ENCODE measurements at regions not wholly inside any gene's neighbourhood (a gene's known extent, or its start where the extent isn't known, plus 50 kb on each side); places are given as distances from the start of the nearest gene placed in this dataset.

DNA sequence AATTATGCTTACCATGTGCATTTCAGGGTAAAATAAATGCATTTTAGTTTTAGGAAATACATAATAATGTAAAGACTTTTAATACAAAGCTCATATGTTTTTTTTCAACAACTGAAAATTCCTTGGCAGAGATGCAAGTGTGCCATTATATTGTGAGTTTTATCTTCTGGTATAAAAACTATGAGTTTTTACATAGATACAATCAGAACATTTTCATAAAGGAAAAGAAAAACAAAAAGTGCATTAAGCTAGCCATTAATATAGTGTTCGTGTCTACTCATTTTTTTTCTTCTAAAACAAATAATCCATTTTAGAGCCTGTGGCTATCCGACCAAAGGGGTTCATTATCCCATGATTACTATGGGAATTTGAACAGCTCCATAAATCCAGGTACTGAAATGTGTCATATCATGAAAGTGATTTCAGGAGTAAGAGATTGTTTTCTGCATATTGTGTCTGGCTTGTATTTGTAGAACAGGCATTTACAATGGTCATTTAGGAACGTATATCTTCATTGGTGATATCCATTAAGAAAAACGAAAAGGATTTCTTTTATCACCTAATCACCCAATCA lies 236.9 kb upstream of the SLC10A2 start:
- Mint-ChIP-seq H3K9me3 (peaks cover 1 to 5% of the 10 kb centered on the region in 2 donors), H3K27ac (no peak overlapping the region), H3K36me3 (no peaks in the 10 kb centered on the region)
- DNase-seq (ENCODE audit: low spot score in 2 of 2) (no peak), ATAC-seq (no peak)

DNA sequence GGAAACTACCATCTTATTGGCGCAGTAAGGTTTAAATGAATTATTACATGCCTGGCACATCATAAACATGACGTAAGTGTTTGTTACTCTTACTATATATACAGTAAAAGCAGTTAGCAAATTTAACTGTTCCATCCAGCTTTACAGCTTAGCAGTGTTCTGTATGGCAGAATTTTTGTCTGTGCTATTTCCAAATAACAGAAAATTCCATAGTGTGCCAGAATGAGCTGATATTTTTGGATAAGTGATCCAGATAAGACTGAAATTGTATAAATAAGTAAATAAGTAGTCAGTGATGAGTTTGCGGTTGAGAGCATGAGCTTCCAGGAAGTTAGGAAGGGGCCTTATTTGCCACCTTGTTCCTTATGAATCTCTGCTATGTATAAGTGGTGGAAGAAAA lies 236.5 kb upstream of the SLC10A2 start:
- ATAC-seq, result no peak
- Mint-ChIP-seq H3K36me3 (no peaks in the 10 kb centered on the region), H3K9me3 (peaks cover 0 to 4% of the 10 kb centered on the region in 2 donors), H3K27ac (no peak overlapping the region)
- no peak for DNase-seq (ENCODE audit: low spot score in 2 of 2)

DNA sequence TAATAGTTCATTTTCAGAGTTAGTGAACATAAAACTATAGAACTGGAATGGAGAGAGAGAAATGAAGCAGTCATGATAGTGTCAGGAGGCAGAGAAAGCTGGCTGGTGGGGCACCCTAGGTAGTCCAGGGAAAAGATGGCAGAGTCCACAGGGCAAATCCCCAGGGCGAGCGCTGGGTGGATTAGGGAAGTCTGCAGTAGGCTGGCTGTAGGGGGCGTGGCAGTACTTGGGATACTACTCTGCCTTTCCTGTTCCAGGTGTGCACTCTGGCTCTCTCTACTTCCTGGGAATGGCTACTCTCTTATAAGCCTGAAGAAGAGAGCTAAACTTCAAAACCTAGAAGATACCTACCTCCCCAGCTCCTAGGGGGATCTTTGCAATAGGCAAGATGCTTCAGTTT lies 232.9 kb upstream of the SLC10A2 start:
- no peak for DNase-seq (ENCODE audit: low spot score in 2 of 2)
- Mint-ChIP-seq H3K36me3 (peaks cover 0 to 4% of the 10 kb centered on the region in 2 donors), H3K9me3 (peaks cover 0 to 10% of the 10 kb centered on the region in 2 donors), H3K27ac (no peak overlapping the region)
- ATAC-seq, result no peak

DNA sequence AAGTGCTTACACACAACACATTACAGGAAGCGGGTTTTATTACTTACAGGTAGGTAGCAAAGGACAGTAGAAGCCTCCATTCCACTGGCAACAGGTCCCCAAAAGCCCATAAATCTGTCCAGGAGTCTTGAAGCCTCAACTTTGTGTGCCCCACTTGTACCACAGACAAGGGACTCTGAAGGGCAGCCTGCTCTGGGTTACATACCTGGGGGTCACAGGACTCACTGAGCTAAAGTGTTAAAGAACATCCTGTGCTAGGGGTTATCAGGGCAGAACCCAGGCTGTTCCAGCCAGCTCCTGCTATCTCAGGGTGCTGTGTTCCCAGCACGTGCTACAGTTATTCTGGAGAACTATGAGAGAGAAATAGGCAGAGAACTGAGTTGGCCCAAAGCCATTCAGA lies 230.9 kb upstream of the SLC10A2 start:
- Mint-ChIP-seq H3K36me3 (peaks cover 0 to 4% of the 10 kb centered on the region in 2 donors), H3K27ac (no peak overlapping the region), H3K9me3 (peaks cover 3 to 10% of the 10 kb centered on the region in 2 donors)
- ATAC-seq (no peak), DNase-seq (ENCODE audit: low spot score in 2 of 2) (no peak)

DNA sequence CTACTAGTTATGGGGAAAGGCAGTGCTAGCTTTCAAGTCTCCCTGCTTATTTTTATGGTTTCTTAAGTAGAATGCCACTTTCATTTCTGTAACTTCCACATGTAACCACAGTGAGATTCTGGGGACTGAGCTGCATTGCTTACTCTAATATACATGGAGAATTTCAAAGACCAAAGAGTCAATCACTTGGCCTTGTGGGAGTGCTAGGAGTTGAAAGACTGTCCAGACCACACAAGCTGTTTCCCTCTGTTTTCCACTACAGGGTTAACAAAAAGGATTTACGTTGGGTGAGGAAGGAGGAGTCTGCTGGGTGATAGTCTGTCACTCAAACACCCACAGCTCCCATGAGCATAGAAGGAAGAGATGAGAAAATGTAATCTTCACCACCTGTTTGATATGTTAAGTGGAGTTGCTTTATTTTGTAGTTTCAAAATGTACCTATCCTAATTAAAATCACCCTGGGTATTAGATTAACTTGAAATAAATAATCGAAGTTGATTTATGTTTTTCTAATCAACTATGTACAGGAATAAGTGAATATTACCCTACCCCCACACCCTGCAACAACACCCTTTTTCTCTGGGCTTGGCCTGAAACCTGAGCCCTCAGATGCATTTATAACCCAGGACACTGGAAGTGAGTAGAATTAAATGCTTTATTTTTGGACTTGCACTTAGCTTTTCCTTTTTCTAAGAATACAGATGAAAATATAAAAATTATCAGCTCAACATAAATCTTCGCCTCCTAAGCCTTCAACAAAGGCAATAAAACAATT lies 225.8 kb upstream of the SLC10A2 start:
- Mint-ChIP-seq H3K36me3 (peaks cover 0 to 1% of the 10 kb centered on the region in 2 donors), H3K27ac (no peak overlapping the region)
- ATAC-seq, result no peak

DNA sequence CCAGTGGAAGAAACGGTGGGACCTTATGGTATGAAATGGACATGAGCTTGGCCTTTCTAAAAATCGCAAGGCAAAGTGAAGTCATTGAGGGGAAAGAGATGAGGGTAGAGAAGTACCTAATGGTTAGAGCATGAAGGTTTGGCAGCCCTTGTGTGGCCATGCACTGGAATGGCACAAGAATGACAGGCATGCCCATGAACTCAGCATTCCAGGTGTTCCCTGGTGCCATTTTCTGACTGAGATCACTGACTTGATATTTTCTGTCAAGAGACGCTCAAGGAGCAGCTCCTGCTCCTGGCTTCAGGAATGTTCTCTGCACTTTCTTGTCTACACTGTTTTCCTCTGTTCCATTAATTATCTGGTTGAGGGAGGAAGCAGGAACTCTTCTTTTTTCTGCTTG lies 225.0 kb upstream of the SLC10A2 start:
- H3K36me3 Mint-ChIP-seq, result no peaks in the 10 kb centered on the region
- H3K9me3 Mint-ChIP-seq, result peaks cover 5 to 12% of the 10 kb centered on the region in 2 donors
- ATAC-seq, result no peak
- no peak for DNase-seq (ENCODE audit: low spot score in 2 of 2)
- no peak overlapping the region for H3K27ac Mint-ChIP-seq

More for the DNA sequence above, 225.8 kb upstream of the SLC10A2 start:
- no peak for DNase-seq (ENCODE audit: low spot score in 2 of 2)
- H3K9me3 Mint-ChIP-seq, result peaks cover 8 to 12% of the 10 kb centered on the region in 2 donors

DNA sequence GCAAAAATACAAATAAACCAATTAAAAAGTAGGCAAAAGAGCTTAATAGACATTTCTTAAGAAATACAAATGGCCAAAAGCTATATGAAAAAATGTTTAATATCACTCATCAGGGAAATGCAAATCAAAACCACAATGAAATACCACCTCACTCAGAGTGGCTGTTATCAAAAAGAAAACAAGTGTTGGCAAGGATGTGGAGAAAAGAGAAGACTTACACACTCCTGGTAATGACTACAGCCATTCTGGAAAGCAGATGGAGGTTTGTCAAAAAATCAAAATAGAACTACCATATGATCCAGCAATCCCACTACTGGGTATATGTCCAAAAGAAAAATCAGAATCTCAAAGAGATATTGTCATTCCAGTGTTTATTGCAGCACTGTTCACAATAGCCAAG lies 223.5 kb upstream of the SLC10A2 start:
- no peaks in the 10 kb centered on the region for H3K36me3 Mint-ChIP-seq
- peaks cover 5 to 12% of the 10 kb centered on the region in 2 donors for H3K9me3 Mint-ChIP-seq
- no peak overlapping the region for H3K27ac Mint-ChIP-seq
- DNase-seq (ENCODE audit: low spot score in 2 of 2) (no peak), ATAC-seq (no peak)

DNA sequence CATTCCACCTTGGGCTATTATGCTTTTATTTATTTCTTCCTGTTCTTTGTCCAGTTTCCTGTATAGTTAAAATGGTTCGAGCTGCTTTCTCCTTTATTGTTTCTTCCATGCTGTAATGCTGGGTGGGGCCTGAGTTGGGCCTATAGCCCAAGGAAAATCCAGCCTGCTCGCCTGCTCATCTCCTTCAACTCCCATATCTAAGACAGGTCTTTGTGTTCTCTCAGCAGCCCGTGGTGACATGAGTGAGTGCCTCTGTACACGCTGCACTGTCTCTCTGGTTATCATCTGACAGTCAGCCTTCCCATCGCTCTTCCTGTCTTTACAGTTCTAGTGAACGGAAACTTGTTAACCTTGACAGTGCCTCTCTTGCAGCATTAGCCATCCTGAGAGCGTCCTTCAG lies 221.9 kb upstream of the SLC10A2 start:
- no peak for DNase-seq (ENCODE audit: low spot score in 2 of 2)

DNA sequence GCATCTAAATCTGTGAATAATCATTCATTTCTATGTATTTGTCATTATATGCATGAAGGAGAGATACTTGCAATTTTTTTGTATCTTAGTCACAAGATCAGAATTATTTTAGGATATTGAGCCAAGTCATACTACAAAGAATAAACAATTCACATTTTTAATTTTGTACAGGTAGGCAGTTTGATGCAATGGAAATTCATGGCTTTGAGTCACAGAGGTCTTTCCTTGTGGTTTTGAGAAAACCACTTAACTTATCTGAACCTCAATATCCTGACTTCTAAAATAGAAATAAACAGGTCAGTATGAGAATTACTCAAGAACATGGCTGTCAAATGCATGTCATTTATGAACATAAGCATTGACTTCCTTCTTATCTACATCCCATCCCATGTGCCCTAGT lies 221.4 kb upstream of the SLC10A2 start:
- H3K27ac Mint-ChIP-seq, result no peak overlapping the region
- H3K36me3 Mint-ChIP-seq, result no peaks in the 10 kb centered on the region
- DNase-seq (ENCODE audit: low spot score in 2 of 2) (no peak), ATAC-seq (peak in 1 of 2 donors; percentile 63)
- H3K9me3 Mint-ChIP-seq, result peaks cover 5 to 8% of the 10 kb centered on the region in 2 donors

More for the DNA sequence above, 221.9 kb upstream of the SLC10A2 start:
- Mint-ChIP-seq H3K36me3 (no peaks in the 10 kb centered on the region), H3K9me3 (peaks cover 5 to 10% of the 10 kb centered on the region in 2 donors), H3K27ac (no peak overlapping the region)
- peak in 1 of 2 donors; percentile 50 for ATAC-seq

DNA sequence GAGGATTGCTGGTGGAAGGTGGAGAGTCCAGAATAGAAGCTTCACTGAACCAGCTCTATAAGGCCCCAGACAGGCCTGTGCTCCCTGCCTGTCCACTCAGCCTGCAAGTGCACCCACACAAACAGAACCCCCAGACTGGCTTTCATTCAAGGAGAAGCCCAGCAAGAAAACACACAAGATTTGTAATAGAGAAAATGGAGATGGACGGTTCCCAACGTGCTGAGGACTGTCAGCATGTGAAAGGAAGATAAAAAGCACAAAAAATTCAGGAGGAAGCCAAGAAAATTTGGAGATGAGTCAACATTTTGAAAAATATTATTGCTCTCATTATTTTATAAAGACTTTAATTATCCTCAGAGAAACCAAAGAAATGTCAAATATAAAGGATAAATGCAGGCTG lies 218.2 kb upstream of the SLC10A2 start:
- Mint-ChIP-seq H3K27ac (no peak overlapping the region), H3K36me3 (no peaks in the 10 kb centered on the region), H3K9me3 (peaks cover 10 to 13% of the 10 kb centered on the region in 2 donors)
- DNase-seq (ENCODE audit: low spot score in 2 of 2) (no peak), ATAC-seq (no peak)

DNA sequence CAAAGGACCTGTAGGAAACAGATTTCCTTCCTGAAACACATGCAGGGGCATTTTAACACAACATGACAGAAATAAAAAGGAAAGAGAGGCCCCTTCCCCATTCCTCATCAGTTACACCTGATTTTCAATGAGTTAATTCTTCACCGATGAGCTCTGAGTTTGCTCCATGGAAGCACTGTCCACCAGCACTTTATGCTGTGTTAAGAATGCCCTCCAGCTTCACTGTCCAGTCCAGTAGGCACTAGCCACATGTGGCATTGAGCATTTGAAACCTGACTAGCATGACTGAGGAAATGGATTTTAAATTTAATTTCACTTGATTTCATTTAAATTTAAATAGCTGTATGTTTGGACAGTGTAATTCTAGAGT lies 217.2 kb upstream of the SLC10A2 start:
- H3K36me3 Mint-ChIP-seq, result no peaks in the 10 kb centered on the region
- DNase-seq (ENCODE audit: low spot score in 2 of 2), result no peak
- no peak for ATAC-seq
- H3K9me3 Mint-ChIP-seq, result peaks cover 10% of the 10 kb centered on the region in 2 donors
- no peak overlapping the region for H3K27ac Mint-ChIP-seq

DNA sequence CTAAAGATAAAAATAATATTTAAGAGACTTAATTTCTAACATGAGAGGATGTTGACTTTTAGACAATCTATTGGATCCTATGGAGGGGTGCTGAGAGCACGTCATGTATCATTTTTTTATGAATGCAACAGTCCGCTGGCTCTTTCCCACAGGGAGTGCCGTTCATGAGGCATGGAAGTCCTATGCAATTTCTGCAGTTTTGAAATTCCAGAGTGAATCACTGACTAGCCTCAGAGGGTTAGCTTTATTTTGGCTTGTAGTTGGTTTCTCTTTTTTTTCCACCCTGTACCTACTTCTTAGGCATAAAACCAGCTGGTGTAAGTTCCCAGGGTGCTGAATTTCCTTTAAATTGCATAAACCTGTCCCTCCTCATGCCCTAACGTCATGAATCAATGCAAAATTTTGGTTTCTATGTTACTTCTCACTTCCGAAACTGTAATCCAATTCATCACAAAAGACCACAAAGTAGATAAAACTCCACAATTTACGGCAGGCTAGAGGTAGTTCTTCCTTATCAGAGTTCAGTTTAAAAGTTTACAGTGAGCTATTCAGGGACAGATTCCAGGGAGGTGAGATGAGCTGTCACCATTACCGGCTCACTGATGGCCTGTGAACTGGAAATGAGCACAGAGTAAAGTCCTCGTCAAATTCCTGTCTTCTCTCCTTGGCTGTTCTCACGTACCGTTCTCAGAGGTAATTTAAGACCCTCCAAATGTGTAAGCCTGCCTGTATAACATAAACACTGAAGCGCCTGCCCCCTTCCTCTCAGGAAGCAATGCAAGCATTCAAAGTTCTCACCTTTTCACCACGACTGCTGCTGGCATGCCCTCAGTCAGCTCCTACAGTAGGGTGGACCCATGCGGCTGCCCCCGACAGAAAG lies 216.6 kb upstream of the SLC10A2 start:
- H3K9me3 Mint-ChIP-seq, result peaks cover 5 to 10% of the 10 kb centered on the region in 2 donors
- no peaks in the 10 kb centered on the region for H3K36me3 Mint-ChIP-seq
- no peak overlapping the region for H3K27ac Mint-ChIP-seq
- ATAC-seq, result no peak
- no peak for DNase-seq (ENCODE audit: low spot score in 2 of 2)

DNA sequence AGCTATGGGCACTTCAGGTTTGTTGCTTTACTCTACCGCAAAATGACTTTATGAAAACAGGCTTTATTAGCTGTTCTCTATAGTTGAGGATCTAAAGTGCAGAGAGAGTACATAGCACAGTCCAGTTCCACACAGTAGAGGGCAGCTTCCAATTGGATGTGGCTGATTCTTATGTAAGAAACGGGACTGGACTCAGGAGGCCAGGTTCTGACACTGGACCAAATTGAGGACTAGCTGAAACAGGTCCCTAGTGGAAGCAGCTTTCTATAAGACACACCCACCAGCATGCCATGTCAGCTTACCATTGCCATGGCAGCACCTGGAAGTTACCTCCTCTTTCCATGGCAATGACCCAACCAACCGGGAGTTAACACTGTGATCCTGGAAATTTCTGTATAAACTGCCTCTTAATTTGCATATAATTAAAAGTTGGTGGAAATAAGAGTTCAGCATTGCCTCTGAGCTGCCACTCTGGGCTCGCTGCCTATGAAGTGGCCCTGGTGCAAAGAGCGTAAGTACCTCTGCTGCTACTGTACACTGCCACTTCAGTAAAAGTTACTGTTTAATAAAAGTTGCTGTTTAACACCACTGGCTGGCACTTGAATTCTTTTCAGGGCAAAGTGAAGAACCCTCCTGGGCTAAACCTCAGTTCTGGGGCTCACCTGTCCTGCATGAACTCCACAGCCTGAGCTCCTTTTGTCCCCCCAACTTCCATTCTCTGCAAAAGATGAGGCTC lies 211.9 kb upstream of the SLC10A2 start:
- DNase-seq (ENCODE audit: low spot score in 2 of 2) (no peak), ATAC-seq (no peak)
- Mint-ChIP-seq H3K27ac (no peak overlapping the region), H3K9me3 (peaks cover 10 to 12% of the 10 kb centered on the region in 2 donors), H3K36me3 (no peaks in the 10 kb centered on the region)

DNA sequence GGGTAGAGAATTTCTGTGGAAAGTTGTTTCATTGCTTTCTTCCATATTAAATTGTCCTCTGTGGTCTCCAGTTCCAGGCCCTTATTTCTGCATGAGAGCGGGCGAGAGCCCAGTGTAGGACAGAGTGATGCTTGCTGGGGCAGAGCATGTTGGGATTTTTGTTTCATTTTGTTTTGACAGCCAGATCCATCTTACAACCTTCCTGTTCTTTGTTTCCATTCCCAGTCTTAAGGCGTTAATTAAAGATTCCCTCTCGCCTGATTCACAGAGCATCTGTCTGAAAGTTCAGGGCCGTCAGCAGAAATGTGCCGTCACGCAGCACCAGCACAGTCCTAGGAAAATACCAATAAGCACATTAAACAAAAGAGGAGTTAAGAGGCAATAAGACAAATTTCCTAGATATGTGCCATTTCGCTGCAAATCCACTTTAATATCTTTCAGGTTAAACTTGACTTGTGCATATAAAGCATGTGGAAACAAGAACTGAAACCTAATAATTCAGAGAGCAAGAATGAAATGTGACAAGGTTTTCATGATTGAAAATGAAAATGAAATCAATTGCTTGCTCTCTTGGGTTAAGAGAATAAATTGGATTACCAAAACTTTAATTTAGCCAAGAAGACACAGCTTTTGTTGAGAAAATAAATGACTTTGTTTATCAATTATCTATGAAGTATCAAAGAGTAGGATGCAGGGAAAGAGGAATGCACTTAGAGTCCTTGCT lies 210.7 kb upstream of the SLC10A2 start:
- DNase-seq (ENCODE audit: low spot score in 2 of 2) (no peak), ATAC-seq (no peak)
- no peak overlapping the region for H3K27ac Mint-ChIP-seq
- no peaks in the 10 kb centered on the region for H3K36me3 Mint-ChIP-seq
- H3K9me3 Mint-ChIP-seq, result peaks cover 10 to 12% of the 10 kb centered on the region in 2 donors

DNA sequence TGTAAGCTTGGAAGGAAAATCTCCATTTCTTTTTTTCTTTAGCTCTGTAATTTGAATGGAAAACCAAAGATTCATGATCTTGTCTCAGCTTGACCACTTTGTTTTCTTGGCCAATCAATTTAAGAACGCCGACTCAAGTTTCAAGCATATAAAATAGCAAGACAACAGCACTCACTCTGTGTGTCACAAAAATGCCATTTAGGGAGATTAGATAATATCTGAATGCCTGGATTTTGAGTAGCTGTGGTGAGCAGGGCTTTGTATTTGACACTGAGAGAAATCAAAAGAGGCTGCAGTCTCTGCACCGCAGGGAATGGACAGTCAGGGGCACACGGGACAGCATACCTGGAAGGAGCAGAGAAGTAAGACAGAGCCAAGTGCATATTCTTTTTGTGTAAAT lies 209.5 kb upstream of the SLC10A2 start:
- Mint-ChIP-seq H3K27ac (no peak overlapping the region), H3K9me3 (peaks cover 4 to 12% of the 10 kb centered on the region in 2 donors)
- no peak for ATAC-seq

DNA sequence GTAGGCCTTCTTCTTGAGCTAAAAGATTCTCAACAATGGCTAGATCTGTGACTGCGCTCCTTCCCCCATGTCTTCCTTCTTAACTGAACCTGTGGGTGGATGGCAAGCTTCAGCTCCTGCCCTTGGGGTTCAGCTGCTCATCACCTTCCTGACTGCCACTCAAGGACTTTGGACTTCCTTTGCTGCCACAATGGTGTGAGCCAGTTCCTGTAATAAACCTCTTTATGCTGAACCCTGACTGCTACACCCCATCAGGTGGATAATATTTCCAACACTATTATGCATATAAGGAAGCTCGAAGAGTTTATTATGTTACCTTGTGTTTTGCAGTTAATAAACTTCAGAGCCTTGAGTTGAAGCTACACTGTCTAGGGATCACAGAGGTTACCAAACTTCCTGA lies 208.9 kb upstream of the SLC10A2 start:
- H3K9me3 Mint-ChIP-seq, result peaks cover 4 to 12% of the 10 kb centered on the region in 2 donors

More for the DNA sequence above, 209.5 kb upstream of the SLC10A2 start:
- H3K36me3 Mint-ChIP-seq, result no peaks in the 10 kb centered on the region
- no peak for DNase-seq (ENCODE audit: low spot score in 2 of 2)

More for the DNA sequence above, 208.9 kb upstream of the SLC10A2 start:
- Mint-ChIP-seq H3K36me3 (no peaks in the 10 kb centered on the region), H3K27ac (no peak overlapping the region)
- DNase-seq (ENCODE audit: low spot score in 2 of 2) (no peak), ATAC-seq (no peak)

Data from activated naive CD4-positive, alpha-beta T cell treated with anti-CD3 and anti-CD28 coated beads, Interleukin-2, amount 50 U/mL, for 72 hours (primary cell).